ENCODE measurements at regions not wholly inside any gene's neighbourhood (a gene's known extent, or its start where the extent isn't known, plus 50 kb on each side); places are given as distances from the start of the nearest gene placed in this dataset.

DNA sequence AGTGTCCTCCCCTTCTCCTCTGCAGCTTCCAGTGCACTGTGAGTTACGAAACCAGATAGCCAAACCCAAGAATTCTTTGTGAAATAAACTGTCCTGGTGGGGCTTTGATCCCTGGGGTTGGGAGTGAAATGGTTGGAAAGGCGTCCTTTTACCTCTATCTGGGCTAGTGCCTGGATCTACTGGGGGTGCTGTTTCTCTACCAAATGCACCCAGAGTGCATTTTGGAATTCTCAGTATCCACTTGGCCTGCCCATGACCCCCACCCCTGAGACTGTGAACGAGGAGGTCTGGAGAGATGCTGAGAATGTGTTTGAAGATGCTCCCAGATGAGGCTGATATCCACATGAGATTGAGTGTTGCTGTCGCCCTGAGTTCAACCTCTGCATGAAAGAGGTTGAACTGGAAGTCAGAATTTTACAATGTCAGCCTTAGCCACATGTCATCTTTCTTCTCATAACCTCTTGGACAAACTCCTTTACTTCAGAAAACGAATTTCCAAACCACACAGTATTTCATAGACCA is 87.1 kb upstream of the CLMN start:
- no peak overlapping the region for H3K4me3 Mint-ChIP-seq
- H3K27ac Mint-ChIP-seq: no peak overlapping the region
- no peaks in the 10 kb centered on the region; the same call in 1 of the 2 replicates for H3K36me3 Mint-ChIP-seq (ENCODE audit: low read depth)
- TF ChIP-seq, protein P1, sequence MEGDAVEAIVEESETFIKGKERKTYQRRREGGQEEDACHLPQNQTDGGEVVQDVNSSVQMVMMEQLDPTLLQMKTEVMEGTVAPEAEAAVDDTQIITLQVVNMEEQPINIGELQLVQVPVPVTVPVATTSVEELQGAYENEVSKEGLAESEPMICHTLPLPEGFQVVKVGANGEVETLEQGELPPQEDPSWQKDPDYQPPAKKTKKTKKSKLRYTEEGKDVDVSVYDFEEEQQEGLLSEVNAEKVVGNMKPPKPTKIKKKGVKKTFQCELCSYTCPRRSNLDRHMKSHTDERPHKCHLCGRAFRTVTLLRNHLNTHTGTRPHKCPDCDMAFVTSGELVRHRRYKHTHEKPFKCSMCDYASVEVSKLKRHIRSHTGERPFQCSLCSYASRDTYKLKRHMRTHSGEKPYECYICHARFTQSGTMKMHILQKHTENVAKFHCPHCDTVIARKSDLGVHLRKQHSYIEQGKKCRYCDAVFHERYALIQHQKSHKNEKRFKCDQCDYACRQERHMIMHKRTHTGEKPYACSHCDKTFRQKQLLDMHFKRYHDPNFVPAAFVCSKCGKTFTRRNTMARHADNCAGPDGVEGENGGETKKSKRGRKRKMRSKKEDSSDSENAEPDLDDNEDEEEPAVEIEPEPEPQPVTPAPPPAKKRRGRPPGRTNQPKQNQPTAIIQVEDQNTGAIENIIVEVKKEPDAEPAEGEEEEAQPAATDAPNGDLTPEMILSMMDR (IDR thresholded peaks at IDR 0.05): no peak
- peaks cover 4% of the 10 kb centered on the region; the same call in 1 of the 2 replicates for H3K4me1 Mint-ChIP-seq (ENCODE audit: low read depth)
- H3K9me3 Mint-ChIP-seq: no peaks in the 10 kb centered on the region
- DNase-seq: no peak
- H3K27me3 Mint-ChIP-seq (ENCODE audit: insufficient read depth): peaks cover 2% of the 10 kb centered on the region

DNA sequence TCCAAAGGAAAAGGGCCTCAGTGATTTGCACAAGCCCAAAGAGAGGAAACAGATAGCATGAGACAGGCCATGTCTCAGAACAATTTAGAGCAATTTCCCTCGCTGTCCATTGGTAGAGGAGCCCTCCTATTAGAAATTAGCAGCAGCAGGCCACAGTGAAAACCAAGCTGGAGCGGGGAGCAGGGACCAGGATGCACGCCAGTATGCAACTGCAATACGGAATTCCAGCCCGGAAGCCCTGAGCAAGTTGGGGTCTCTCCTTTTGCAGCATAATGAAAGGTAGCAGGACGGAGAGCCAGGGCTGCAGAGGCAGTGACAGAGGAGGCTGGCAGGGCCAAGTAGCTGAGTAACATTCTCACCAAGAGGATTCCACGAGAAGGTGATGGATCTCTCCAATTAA is 84.9 kb upstream of the CLMN start:
- TF ChIP-seq, protein P1 (IDR thresholded peaks at IDR 0.05): no peak
- no peaks in the 10 kb centered on the region for H3K36me3 Mint-ChIP-seq (ENCODE audit: low read depth)
- no peak for DNase-seq
- H3K4me1 Mint-ChIP-seq (ENCODE audit: low read depth): peaks cover 4% of the 10 kb centered on the region; the same call in 1 of the 2 replicates
- no peaks in the 10 kb centered on the region for H3K9me3 Mint-ChIP-seq
- peaks cover 2% of the 10 kb centered on the region for H3K27me3 Mint-ChIP-seq (ENCODE audit: insufficient read depth)
- no peak overlapping the region for H3K4me3 Mint-ChIP-seq
- H3K27ac Mint-ChIP-seq: no peak overlapping the region

DNA sequence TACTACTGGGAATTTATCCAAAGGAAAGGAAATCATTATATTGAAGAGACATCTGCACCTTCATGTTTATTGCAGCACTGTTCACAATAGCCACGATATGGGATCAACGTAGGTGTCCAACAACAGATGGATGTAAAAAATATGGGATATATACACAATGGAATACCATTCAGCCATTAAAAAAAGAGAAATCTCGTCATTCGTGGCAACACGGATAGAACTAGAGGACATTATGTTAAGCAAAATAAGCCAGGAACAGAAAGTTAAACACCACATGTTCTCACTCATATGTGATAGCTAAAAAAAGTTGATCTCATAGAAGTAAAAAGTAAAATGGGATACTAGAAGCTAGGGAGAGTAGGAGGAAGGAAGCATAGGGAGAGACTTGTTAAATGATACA is 82.9 kb upstream of the CLMN start:
- Mint-ChIP-seq H3K36me3 (ENCODE audit: low read depth) (no peaks in the 10 kb centered on the region), H3K27ac (no peak overlapping the region), H3K9me3 (no peaks in the 10 kb centered on the region), H3K4me3 (no peak overlapping the region), H3K27me3 (ENCODE audit: insufficient read depth) (peaks cover 2% of the 10 kb centered on the region), H3K4me1 (ENCODE audit: low read depth) (peaks cover 4% of the 10 kb centered on the region; the same call in 1 of the 2 replicates)
- DNase-seq: no peak
- TF ChIP-seq, protein P1 (IDR thresholded peaks at IDR 0.05): no peak

DNA sequence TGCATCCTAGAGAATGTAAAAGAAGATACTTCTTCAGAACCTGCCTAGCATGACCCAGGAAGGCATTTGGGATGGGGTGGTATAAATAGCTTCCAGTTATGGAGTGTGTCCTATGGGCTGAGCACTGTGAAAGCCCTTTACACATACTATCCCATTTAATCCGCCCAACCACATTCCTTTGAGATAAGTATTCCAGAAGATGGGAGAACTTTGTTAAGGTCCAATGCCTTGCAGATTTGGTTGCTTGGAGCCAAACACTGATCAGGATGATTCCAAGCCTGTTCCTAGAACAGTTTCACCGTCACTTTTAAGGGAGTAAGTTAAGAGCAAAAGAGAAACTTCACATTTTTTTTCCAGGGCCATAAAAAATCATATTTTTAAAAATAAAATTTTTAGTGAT is 82.5 kb upstream of the CLMN start:
- TF ChIP-seq, protein P1 (IDR thresholded peaks at IDR 0.05): no peak
- no peaks in the 10 kb centered on the region for H3K36me3 Mint-ChIP-seq (ENCODE audit: low read depth)
- DNase-seq: no peak
- H3K27me3 Mint-ChIP-seq (ENCODE audit: insufficient read depth): peaks cover 2% of the 10 kb centered on the region
- H3K27ac Mint-ChIP-seq: no peak overlapping the region
- no peak overlapping the region for H3K4me3 Mint-ChIP-seq
- peaks cover 4% of the 10 kb centered on the region; the same call in 1 of the 2 replicates for H3K4me1 Mint-ChIP-seq (ENCODE audit: low read depth)
- H3K9me3 Mint-ChIP-seq: no peaks in the 10 kb centered on the region

GRCh38 chr14:95398630-95399547 is 79.2 kb upstream of the CLMN start:
- Mint-ChIP-seq H3K27ac (no peak overlapping the region), H3K9me3 (no peaks in the 10 kb centered on the region; the same call in 1 of the 2 replicates), H3K27me3 (ENCODE audit: insufficient read depth) (peaks cover under 1% of the 10 kb centered on the region; the same call in 1 of the 2 replicates), H3K4me3 (no peak overlapping the region), H3K4me1 (ENCODE audit: low read depth) (peaks cover 4% of the 10 kb centered on the region; the same call in 1 of the 2 replicates), H3K36me3 (ENCODE audit: low read depth) (no peaks in the 10 kb centered on the region)
- TF ChIP-seq, protein P1 (IDR thresholded peaks at IDR 0.05): no peak
- DNase-seq: no peak

Data from HFFc6 (cell line).